H1 (cell line): ENCODE measurements at regions not wholly inside any gene's neighbourhood (a gene's known extent, or its start where the extent isn't known, plus 50 kb on each side); places are given as distances from the start of the nearest gene placed in this dataset.
A peak's percentile ranks its signal among the peaks of the same experiment; 100 is the strongest.

Experiments
- CTCF ChIA-PET: fragments of 300-600 bp; sonication (Branson Sonifier 250); formaldehyde crosslinking; loops from one replicate; lab custom pipeline; 2021; ENCODE audit not compliant: partially characterized antibody; lab: Charles Lee
- POLR2A ChIA-PET: fragments of 300-600 bp; sonication (Branson Sonifier 250); formaldehyde crosslinking; loops from one replicate; lab custom pipeline; 2021; ENCODE audit warnings: inconsistent platforms; ENCODE audit not compliant: partially characterized antibody; lab: Charles Lee
- DNase-seq, 2 experiments: peaks; one replicate each; pipeline versions ENCODE4 v3.0.0 to v3.0.0-alpha.2; 2010 to 2022; ENCODE audit warnings: low spot score in 2 of 2, low read depth in 1 of 2, mixed read lengths in 1 of 2
- FAIRE-seq: peaks from 2 replicates; lab custom pipeline; 2011; peaks lifted over from hg19 to GRCh38; lab: Jason Lieb, UNC
- H2AFZ ChIP-seq: 2 replicates; pipeline ENCODE4 v1.8.1; 2012; ENCODE audit warnings: low read length, inconsistent platforms
- H2AK5ac ChIP-seq: 2 replicates; pipeline ENCODE4 v1.6.1; 2013; ENCODE audit warnings: low read depth, low read length
- H2BK120ac ChIP-seq: replicated peaks from 2 replicates; pipeline ENCODE3; 2013; ENCODE audit warnings: low read depth, low read length, inconsistent platforms
- H2BK12ac ChIP-seq: 2 replicates; pipeline ENCODE4 v1.6.1; 2013; ENCODE audit warnings: low read depth, low read length
- H2BK15ac ChIP-seq: 2 replicates; pipeline ENCODE4 v1.6.1; 2013; ENCODE audit warnings: low read length
- H2BK20ac ChIP-seq: 2 replicates; pipeline ENCODE4 v1.6.1; 2013; ENCODE audit warnings: low read length
- H2BK5ac ChIP-seq: 2 replicates; pipeline ENCODE4 v1.6.1; 2013; ENCODE audit warnings: low read depth, low read length
- H3K14ac ChIP-seq: 2 replicates; pipeline ENCODE4 v1.6.1; 2013; ENCODE audit warnings: inconsistent platforms; ENCODE audit not compliant: insufficient read length
- H3K18ac ChIP-seq: 2 replicates; pipeline ENCODE4 v1.6.1; 2013; ENCODE audit warnings: low read length; ENCODE audit errors: extremely low read depth
- H3K23ac ChIP-seq: 2 replicates; pipeline ENCODE4 v1.6.1; 2013; ENCODE audit warnings: inconsistent platforms; ENCODE audit not compliant: insufficient read length
- H3K23me2 ChIP-seq: 2 replicates; pipeline ENCODE4 v1.6.1; 2013; ENCODE audit warnings: low read depth, low read length
- H3K27ac ChIP-seq: 2 replicates; pipeline ENCODE4 v1.6.1; 2011; ENCODE audit warnings: low read depth, low read length, inconsistent platforms
- H3K27me3 ChIP-seq, 4 experiments: replicated peaks in 1 of 4; 1 replicate in 1 of 4; 2 replicates in 3 of 4; pipeline versions ENCODE4 v1.6.1 to v1.8.1; 2011 to 2013; ENCODE audit warnings: low read length in 3 of 4, mild to moderate bottlenecking in 3 of 4, inconsistent platforms in 2 of 4, mixed read lengths in 2 of 4, moderate library complexity in 1 of 4; ENCODE audit not compliant: control insufficient read depth in 3 of 4, insufficient read depth in 3 of 4; ENCODE audit errors: extremely low read depth in 1 of 4
- H3K36me3 ChIP-seq, 4 experiments: 2 replicates each; pipeline versions ENCODE4 v1.6.1 to v1.8.1; 2011 to 2013; ENCODE audit warnings: mild to moderate bottlenecking in 4 of 4, low read length in 3 of 4, moderate library complexity in 2 of 4, control low read depth in 1 of 4, inconsistent platforms in 1 of 4; ENCODE audit not compliant: insufficient read depth in 4 of 4, control insufficient read depth in 2 of 4
- H3K4ac ChIP-seq: replicated peaks from 2 replicates; pipeline ENCODE3; 2013; ENCODE audit warnings: low read length, low read depth, mixed read lengths, inconsistent platforms; ENCODE audit not compliant: insufficient read length
- H3K4me1 ChIP-seq, 4 experiments: replicated peaks in 1 of 4; 1 replicate in 1 of 4; 2 replicates in 3 of 4; pipeline versions ENCODE4 v1.6.1 to v1.8.1; 2011 to 2013; ENCODE audit warnings: low read length in 3 of 4, inconsistent platforms in 2 of 4, mixed read lengths in 1 of 4; ENCODE audit not compliant: insufficient read depth in 4 of 4, control insufficient read depth in 3 of 4
- H3K4me2 ChIP-seq, 2 experiments: 2 replicates each; pipeline versions ENCODE4 v1.6.1 to v1.8.1; 2011 to 2013; ENCODE audit warnings: low read depth in 2 of 2, low read length in 2 of 2, control low read depth in 1 of 2, inconsistent platforms in 1 of 2, mild to moderate bottlenecking in 1 of 2; ENCODE audit not compliant: insufficient read depth in 1 of 2
- H3K4me3 ChIP-seq, 4 experiments: fragments of 200-600, 300-600 bp in 1 of 4; sonication (generic), shearing (Covaris generic), sonication (Bioruptor Twin) in 1 of 4; 2 replicates each; pipeline versions ENCODE4 v1.5.1 to v1.8.1; 2011 to 2016; ENCODE audit warnings: low read length in 4 of 4, low read depth in 3 of 4, control low read depth in 2 of 4, inconsistent platforms in 2 of 4, mild to moderate bottlenecking in 2 of 4, mixed read lengths in 1 of 4, moderate library complexity in 1 of 4; ENCODE audit not compliant: insufficient read depth in 2 of 4; ENCODE audit errors: extremely low read depth in 1 of 4
- H3K56ac ChIP-seq: replicated peaks from 2 replicates; pipeline ENCODE3; 2013; ENCODE audit warnings: low read depth, mild to moderate bottlenecking, mixed read lengths, low read length, inconsistent platforms; ENCODE audit not compliant: insufficient read length
- H3K79me1 ChIP-seq: 2 replicates; pipeline ENCODE4 v1.6.1; 2013; ENCODE audit warnings: low read depth, low read length, control low read depth
- H3K79me2 ChIP-seq, 2 experiments: 2 replicates each; pipeline versions ENCODE4 v1.6.1 to v1.8.1; 2012 to 2013; ENCODE audit warnings: low read length in 2 of 2, mild to moderate bottlenecking in 2 of 2, inconsistent platforms in 1 of 2; ENCODE audit not compliant: insufficient read depth in 2 of 2, control insufficient read depth in 1 of 2
- H3K9ac ChIP-seq, 4 experiments: replicated peaks in 1 of 4; 1 replicate in 1 of 4; 2 replicates in 3 of 4; pipeline versions ENCODE4 v1.6.1 to v1.8.1; 2011 to 2013; ENCODE audit warnings: low read depth in 3 of 4, low read length in 3 of 4, control low read depth in 2 of 4, mild to moderate bottlenecking in 2 of 4, moderate library complexity in 2 of 4, inconsistent platforms in 1 of 4; ENCODE audit errors: extremely low read depth in 1 of 4
- H3K9me3 ChIP-seq, 2 experiments: 2 replicates each; pipeline versions ENCODE4 v1.6.1 to v1.8.1; 2012 to 2013; ENCODE audit warnings: mild to moderate bottlenecking in 2 of 2, moderate library complexity in 2 of 2, control low read depth in 1 of 2, inconsistent platforms in 1 of 2, low read depth in 1 of 2, low read length in 1 of 2, mixed read lengths in 1 of 2; ENCODE audit not compliant: insufficient read depth in 2 of 2
- H4K20me1 ChIP-seq, 2 experiments: replicated peaks in 1 of 2; 2 replicates each; pipeline versions ENCODE3 to v1.8.1; 2011 to 2013; ENCODE audit warnings: inconsistent platforms in 2 of 2, low read length in 2 of 2, mild to moderate bottlenecking in 1 of 2; ENCODE audit not compliant: insufficient read depth in 2 of 2, control insufficient read depth in 1 of 2
- H4K5ac ChIP-seq: 2 replicates; pipeline ENCODE4 v1.6.1; 2013; ENCODE audit warnings: low read length, low read depth, mixed read lengths, inconsistent platforms; ENCODE audit not compliant: insufficient read length
- H4K8ac ChIP-seq: 2 replicates; pipeline ENCODE4 v1.8.0; 2013; ENCODE audit warnings: mild to moderate bottlenecking, moderate library complexity, low read length, inconsistent platforms; ENCODE audit not compliant: insufficient read depth; ENCODE audit errors: extremely low read depth
- H4K91ac ChIP-seq: replicated peaks from 2 replicates; pipeline ENCODE3; 2013; ENCODE audit warnings: low read length, mixed read lengths, inconsistent platforms; ENCODE audit not compliant: insufficient read length
- CHD1 ChIP-seq: IDR thresholded peaks from 2 replicates; pipeline ENCODE4 v1.6.1; 2012; ENCODE audit warnings: low read depth, low read length, improper control_type of control experiment
- EP300 ChIP-seq, 2 experiments: IDR thresholded peaks; 1 replicate in 1 of 2; 2 replicates in 1 of 2; pipeline ENCODE4 v1.6.1; 2011 to 2012; ENCODE audit warnings: low read depth in 2 of 2, low read length in 2 of 2, mild to moderate bottlenecking in 2 of 2, borderline replicate concordance in 1 of 2, inconsistent platforms in 1 of 2, moderate library complexity in 1 of 2
- GABPA ChIP-seq: IDR thresholded peaks from 2 replicates; pipeline ENCODE4 v1.6.1; 2011; ENCODE audit warnings: mild to moderate bottlenecking, low read length, moderate library complexity, borderline replicate concordance; ENCODE audit not compliant: insufficient read depth
- KDM1A ChIP-seq: fragments of 200-600, 300-600 bp; sonication (generic); IDR thresholded peaks from 2 replicates; pipeline ENCODE4 v1.7.1; 2016; ENCODE audit warnings: mild to moderate bottlenecking, low read length, borderline replicate concordance
- MAFK ChIP-seq: IDR thresholded peaks from 2 replicates; pipeline ENCODE4 v1.6.1; 2012; ENCODE audit warnings: low read depth, mild to moderate bottlenecking, improper control_type of control experiment, low read length
- SAP30 ChIP-seq: fragments of 300-600 bp; sonication (generic); IDR thresholded peaks from 2 replicates; pipeline ENCODE4 v1.7.1; 2012; ENCODE audit warnings: low read length, moderate library complexity, mild to moderate bottlenecking, inconsistent platforms; ENCODE audit not compliant: insufficient read depth, insufficient replicate concordance
- TCF12 ChIP-seq: IDR thresholded peaks from 2 replicates; pipeline ENCODE4 v1.6.1; 2011; ENCODE audit warnings: low read depth, mild to moderate bottlenecking, low read length
- TEAD4 ChIP-seq: IDR thresholded peaks from 2 replicates; pipeline ENCODE4 v1.6.1; 2012; ENCODE audit warnings: low read depth, low read length, inconsistent platforms, mixed read lengths
- YY1 ChIP-seq: IDR thresholded peaks from 2 replicates; pipeline ENCODE4 v1.6.1; 2011; ENCODE audit warnings: low read depth, mild to moderate bottlenecking, low read length
- WGBS, 2 experiments: shearing (Covaris generic) in 1 of 2; methylation state at CpG; one replicate each; pipeline versions ENCODE4 v1.1.6 to v1.1.7; 2013 to 2015; ENCODE audit warnings: low lambda C conversion rate in 2 of 2, mixed read lengths in 2 of 2, inconsistent platforms in 1 of 2, low coverage in 1 of 2, missing lambda C conversion rate in 1 of 2; ENCODE audit not compliant: insufficient replicate concordance in 2 of 2, insufficient coverage in 1 of 2, insufficient read length in 1 of 2; ENCODE audit errors: extremely low coverage in 1 of 2, missing lambda C conversion rate in 1 of 2; 5-methylcytosine and 5-hydroxymethylcytosine counted together

GRCh38 chrX:21166272-21166982, 207.8 kb upstream of the CNKSR2 start:
- H3K14ac ChIP-seq: no peak overlapping the region
- no peak overlapping the region for H4K91ac ChIP-seq
- no peaks in the 10 kb centered on the region for H3K79me1 ChIP-seq
- H2BK15ac ChIP-seq: no peak overlapping the region
- no peak overlapping the region for H3K4me3 ChIP-seq
- no peak for DNase-seq
- no peak overlapping the region for H2BK5ac ChIP-seq
- no peak overlapping the region for H3K23ac ChIP-seq
- no peak overlapping the region for H3K27ac ChIP-seq
- no peak overlapping the region for H3K4me2 ChIP-seq
- H3K23me2 ChIP-seq: no peaks in the 10 kb centered on the region
- no peak overlapping the region for H3K4ac ChIP-seq
- ChIA-PET CTCF (interaction anchor here (1.0 kb wide), 1 partner anchor 11 kb away, joined by 3 read pairs; no protein-coding TSS in a partner anchor), POLR2A (no interaction called here)
- H3K18ac ChIP-seq: no peak overlapping the region
- TF ChIP-seq TEAD4 (0 out of 2 replicates have a peak, but pooled peaks have one; percentile 51), MAFK (no peak), KDM1A (no peak), GABPA (no peak), YY1 (no peak), SAP30 (no peak), EP300 (IDR thresholded peaks at IDR 0.05; ENCODE audit: borderline replicate concordance in 1 of 2, low read depth in 2 of 2, low read length in 2 of 2) (no peak), CHD1 (no peak), TCF12 (no peak)
- FAIRE-seq: no peak
- H3K27me3 ChIP-seq: no peaks in the 10 kb centered on the region
- H4K20me1 ChIP-seq: no peaks in the 10 kb centered on the region
- H3K36me3 ChIP-seq: no peaks in the 10 kb centered on the region
- no peak overlapping the region for H4K5ac ChIP-seq
- WGBS, 2 experiments: 64% methylated on average over 4 of the region's 4 CpGs; no CpG with 5 or more reads in 1 of the 2 experiments
- no peak overlapping the region for H3K56ac ChIP-seq
- H2BK20ac ChIP-seq: no peak overlapping the region
- no peak overlapping the region for H3K9ac ChIP-seq
- H2AK5ac ChIP-seq: no peak overlapping the region
- no peak overlapping the region for H2BK120ac ChIP-seq
- no peaks in the 10 kb centered on the region for H3K4me1 ChIP-seq
- no peak overlapping the region for H2BK12ac ChIP-seq
- no peak overlapping the region; the same call in 1 of the 2 replicates for H2AFZ ChIP-seq
- no peaks in the 10 kb centered on the region for H3K79me2 ChIP-seq
- no peaks in the 10 kb centered on the region for H3K9me3 ChIP-seq
- no peak overlapping the region for H4K8ac ChIP-seq
